NCI-H1105 (cell line): ENCODE measurements at regions not wholly inside any gene's neighbourhood (a gene's known extent, or its start where the extent isn't known, plus 50 kb on each side); places are given as distances from the start of the nearest gene placed in this dataset.

Experiments
- DNase-seq: peaks from one replicate; lab custom pipeline; 2025; lab: John Stamatoyannopoulos, UW

GRCh38 chr11:92838759-92839310 is 130.6 kb upstream of the MTNR1B start:
- peak; percentile 12 for DNase-seq

DNA sequence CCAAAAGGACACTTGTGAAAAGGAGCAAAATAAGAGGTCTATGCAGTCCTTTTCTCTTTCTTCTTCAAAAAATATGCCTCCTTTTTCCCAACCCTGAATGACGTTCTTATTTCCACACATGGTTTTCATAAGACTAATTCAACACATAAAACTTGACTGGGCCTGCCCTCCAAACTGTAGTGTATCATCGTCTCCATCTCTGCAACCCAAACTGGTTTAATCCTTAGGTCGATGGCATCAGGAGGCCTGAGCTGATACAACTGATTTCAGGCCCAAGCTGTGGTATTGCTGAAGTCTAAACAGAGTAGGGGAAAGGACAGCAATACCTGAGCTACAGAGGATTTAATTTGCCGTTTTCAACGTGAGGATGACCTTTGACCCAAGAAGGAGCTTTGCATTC is 130.0 kb upstream of the MTNR1B start:
- DNase-seq, result no peak

DNA sequence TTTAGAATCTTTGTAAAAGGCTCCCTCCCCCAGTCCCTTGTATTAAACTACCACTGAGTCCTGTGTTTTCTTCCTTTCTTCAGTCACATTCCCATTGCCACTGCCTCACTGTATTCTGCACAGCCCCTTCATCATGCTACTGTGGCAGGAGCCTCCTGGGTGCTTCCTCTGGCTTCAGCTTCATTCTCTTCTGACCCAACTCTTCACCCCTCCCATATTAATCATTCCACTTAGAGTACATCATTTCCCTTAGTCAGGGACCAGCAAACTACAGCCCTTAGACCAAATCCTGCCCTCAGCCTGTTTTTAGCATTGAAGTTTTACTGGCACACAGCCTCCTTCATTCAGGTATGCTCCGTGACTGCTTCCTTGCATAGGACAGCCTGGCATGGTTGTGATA is 127.7 kb upstream of the MTNR1B start:
- no peak for DNase-seq

DNA sequence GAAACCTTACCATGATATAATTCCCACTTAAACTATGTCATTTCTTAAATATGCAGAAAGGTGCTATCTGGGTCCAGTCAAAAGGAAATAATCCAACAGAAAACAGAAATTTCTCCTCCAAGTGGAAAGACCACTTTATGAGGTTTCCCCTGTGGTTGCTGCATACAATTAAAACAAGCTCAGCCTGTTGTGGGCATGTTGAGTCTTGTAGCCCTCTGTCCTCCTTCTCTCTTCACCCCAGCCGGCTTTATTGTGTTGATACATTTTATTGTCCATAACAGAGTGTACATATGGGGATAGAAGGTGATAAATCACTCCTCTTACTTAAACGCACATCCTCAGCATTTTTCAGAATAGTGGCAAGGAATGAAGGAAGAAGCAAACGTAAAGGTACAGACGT is 126.0 kb upstream of the MTNR1B start:
- peak; percentile 69 for DNase-seq

- no peak for DNase-seq
Observed at GRCh38 chr11:92844197-92844596, 125.3 kb upstream of the MTNR1B start.

- DNase-seq, result no peak
Observed at GRCh38 chr11:92845390-92845789, 124.1 kb upstream of the MTNR1B start.

GRCh38 chr11:92845805-92846204 is 123.6 kb upstream of the MTNR1B start:
- DNase-seq, result no peak

DNA sequence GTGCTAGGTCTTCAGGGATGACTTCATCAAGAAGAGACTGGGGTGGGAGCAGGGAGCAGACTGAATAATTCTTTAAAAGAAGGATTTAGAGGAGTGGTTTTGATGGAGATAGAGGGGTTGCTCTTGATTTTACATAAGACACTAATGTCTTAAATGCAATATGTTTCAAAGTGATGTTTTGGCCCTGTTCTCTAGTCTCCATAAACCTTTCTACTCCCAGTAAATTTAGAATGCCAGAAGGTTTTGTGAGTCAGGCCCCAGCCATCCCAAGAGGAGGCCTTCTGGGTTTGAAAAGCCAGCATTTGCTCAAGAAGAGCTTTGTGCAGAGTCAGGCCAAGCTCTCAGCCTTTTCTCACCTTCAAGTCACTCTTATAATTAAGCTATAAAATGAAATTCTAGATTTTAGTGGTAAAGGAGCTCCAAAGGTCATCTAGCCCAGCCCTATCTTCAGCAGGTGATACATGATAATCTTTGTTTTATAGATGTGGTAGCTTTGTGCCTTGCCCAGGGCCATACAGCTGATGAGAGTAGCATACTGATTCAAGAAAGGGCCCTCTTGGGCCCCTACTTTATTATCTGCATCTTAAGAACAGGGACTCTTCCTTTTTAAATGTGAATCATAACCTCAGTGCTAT is 122.8 kb upstream of the MTNR1B start:
- DNase-seq, result no peak

- DNase-seq, result no peak
Observed at GRCh38 chr11:92848578-92848977, 120.9 kb upstream of the MTNR1B start.

DNA sequence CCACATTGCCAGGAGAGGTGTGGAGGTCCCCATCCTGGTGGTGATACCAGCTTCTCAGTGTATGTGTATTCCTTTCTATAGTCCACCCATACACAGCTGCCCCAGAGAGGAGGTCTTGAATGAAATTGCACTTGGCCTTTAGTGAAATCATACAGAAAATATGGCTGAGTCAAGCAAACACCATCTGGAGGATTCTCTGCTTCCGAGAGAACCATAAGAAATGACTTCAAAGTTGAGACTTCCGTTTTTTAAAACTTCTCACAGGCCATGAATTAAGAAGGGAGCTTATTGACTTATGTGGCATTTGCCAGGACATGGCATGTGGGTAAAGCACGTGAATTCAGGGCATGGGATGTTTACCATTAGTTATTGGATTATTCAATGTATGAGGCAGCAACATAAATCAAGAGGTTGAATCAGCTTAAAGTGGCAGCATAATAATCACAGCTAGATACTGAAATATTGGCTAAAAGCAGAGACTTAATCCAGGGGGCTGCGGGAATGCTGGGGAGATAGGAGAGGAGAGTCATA is 119.1 kb upstream of the MTNR1B start:
- no peak for DNase-seq

GRCh38 chr11:92852229-92852628 is 117.2 kb upstream of the MTNR1B start:
- no peak for DNase-seq

GRCh38 chr11:92852946-92853345 is 116.5 kb upstream of the MTNR1B start:
- peak; percentile 77 for DNase-seq

- DNase-seq, result no peak
Observed at GRCh38 chr11:92854162-92854561, 115.3 kb upstream of the MTNR1B start.

GRCh38 chr11:92854952-92855351 is 114.5 kb upstream of the MTNR1B start:
- no peak for DNase-seq

DNA sequence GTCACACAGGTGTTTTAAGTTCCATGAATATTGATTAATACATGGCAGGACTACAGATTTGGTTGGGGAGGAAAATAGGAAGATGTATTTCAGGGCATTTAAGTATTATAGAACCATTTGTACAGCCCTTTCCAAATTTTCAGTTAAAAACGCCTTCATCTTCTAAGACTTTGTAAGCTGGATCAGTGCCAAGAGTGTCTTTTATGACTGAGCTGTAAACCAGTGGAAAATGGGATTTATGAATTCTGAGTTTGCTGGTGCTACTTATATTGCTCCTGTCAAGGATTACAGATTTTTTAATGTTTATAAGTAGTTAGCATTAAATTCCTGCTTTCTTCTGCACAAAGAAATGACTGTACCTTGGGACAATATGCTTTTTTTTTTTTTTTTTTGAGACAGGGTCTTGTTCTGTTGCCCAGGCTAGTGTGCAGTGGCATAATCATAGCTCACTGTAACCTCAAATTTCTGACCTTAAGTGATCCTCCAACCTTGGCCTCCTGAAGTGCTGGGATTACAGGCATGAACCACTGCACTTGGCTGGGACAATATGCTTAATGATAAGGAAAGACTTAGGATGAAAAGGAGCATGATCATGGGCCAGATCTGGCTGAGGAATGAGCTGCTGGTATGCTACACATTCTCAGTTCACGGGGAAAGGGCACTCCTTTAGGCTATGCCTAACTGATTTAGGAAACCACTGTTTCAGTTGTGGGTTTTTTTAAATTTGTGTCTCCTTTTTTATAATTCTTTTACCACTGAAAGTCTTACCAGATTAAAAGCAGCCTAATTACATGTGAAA is 113.6 kb upstream of the MTNR1B start:
- no peak for DNase-seq

DNA sequence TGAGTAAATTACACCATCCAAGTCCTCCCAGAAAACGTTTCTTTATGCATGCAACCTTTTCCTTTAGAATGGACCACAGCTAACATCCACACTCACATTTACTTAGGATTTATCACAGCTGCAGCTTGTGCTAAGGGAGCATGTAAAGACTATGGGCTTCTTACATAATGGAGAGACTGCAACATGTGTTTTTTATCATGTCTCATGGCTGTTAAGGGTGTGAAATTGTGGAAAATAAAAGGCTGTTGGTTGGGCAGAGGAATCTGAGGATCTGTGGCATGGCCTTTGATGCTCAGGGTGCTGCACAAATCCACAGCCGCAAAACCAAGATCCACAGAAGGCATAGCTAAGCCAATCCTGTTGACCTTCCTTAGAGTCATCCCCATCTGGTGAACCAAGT is 112.0 kb upstream of the MTNR1B start:
- DNase-seq, result no peak

DNA sequence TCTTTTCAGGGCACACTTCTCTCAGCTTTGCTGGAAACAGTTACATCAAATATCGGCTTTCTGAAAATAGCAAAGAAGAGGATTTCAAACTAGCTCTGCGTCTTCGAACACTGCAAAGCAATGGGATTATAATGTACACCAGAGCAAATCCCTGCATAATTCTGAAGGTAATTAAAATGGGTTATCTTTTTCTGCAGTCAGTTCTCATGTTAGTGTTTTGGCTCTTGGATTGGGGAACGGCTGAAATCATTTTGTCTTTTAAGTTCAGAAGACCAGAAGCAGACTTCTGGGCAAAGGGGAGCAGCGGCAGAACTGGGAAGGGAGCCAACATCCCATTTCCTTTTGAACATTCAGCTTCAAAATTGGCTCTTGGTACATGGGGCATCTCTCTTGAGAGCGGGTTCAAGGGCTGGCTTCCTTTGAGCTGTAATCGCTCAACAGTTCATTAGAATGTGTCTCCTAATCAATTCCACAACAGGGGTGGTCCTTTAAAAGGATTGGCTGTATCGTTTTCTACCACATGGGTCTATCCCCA is 110.2 kb upstream of the MTNR1B start:
- DNase-seq, result peak; percentile 62

DNA sequence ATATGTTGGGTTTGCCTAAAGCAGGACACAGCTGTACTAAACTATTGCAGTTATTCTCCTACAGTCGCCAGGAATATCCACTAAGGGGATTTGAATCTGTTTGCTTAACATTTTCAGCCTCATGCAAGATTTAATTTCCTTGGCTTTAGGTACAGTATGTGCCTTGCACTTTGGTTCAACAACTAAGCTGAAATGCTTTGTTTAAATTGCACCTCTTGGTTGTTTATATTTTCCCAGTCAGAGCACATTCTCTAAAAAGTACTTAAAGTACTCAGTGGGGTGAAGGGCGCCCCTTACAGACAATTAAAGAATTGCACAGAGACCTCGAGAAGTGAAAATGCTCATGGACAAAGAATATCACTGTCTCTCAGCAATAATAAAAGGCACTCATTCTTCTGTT is 107.8 kb upstream of the MTNR1B start:
- DNase-seq, result no peak

DNA sequence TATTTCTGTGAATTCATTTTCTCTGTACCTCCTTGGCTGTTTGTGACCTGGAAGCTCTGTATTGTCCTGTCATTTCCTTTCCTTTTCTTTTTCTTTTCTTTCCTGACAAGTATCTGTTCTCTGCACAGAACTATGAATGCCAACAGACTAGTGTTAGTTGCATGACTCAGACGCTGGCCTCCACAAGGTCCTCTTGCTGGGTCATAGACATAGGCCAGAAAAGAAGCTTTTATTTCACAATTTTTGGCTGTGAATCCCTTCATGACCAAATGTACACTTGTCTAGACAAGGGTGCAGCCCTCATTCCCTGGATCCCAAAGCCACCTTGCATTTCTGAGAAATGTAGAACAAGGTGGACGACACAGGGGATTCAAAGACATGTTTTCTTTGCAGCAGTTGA is 104.1 kb upstream of the MTNR1B start:
- no peak for DNase-seq

- DNase-seq, result no peak
Observed at GRCh38 chr11:92866679-92867282, 102.7 kb upstream of the MTNR1B start.

- peak; percentile 95 for DNase-seq
Observed at GRCh38 chr11:92867913-92868619, 101.4 kb upstream of the MTNR1B start.

DNA sequence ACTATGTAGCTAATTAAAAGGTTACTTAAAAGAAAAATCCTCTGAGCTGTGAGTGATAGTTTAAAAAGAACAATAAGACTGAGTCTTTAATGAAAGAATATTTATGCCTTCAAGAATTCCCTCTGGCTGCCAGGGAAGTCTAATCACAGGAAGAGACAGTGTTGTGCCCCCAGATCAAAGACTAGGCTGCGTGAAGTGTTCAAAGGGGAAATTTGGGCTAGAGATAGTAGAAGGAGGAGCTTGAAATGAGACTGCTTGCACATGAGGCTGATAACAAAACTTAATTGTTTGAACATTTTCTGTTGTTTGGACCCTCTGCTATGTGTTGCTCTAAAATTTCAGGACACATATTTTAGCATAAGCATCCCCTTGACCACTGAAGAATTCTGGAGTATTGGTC is 99.7 kb upstream of the MTNR1B start:
- DNase-seq, result no peak
